ENCODE measurements at regions not wholly inside any gene's neighbourhood (a gene's known extent, or its start where the extent isn't known, plus 50 kb on each side); places are given as distances from the start of the nearest gene placed in this dataset.

GRCh38 chr1:177865807-177866206, 104.1 kb downstream of the SEC16B start:
- TF ChIP-seq, protein P1, sequence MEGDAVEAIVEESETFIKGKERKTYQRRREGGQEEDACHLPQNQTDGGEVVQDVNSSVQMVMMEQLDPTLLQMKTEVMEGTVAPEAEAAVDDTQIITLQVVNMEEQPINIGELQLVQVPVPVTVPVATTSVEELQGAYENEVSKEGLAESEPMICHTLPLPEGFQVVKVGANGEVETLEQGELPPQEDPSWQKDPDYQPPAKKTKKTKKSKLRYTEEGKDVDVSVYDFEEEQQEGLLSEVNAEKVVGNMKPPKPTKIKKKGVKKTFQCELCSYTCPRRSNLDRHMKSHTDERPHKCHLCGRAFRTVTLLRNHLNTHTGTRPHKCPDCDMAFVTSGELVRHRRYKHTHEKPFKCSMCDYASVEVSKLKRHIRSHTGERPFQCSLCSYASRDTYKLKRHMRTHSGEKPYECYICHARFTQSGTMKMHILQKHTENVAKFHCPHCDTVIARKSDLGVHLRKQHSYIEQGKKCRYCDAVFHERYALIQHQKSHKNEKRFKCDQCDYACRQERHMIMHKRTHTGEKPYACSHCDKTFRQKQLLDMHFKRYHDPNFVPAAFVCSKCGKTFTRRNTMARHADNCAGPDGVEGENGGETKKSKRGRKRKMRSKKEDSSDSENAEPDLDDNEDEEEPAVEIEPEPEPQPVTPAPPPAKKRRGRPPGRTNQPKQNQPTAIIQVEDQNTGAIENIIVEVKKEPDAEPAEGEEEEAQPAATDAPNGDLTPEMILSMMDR (IDR thresholded peaks at IDR 0.05) = no peak
- TF ChIP-seq POLR2A (IDR thresholded peaks at IDR 0.05) = no peak
